OCI-LY3 (cell line): ENCODE measurements at regions not wholly inside any gene's neighbourhood (a gene's known extent, or its start where the extent isn't known, plus 50 kb on each side); places are given as distances from the start of the nearest gene placed in this dataset.

Experiments used
- EZH2phosphoT487 ChIP-seq: fragments of 200-600 bp; shearing (Covaris generic); IDR thresholded peaks from 2 replicates; pipeline ENCODE4 v1.6.1; 2018; ENCODE audit warnings: antibody characterized with exemption, mixed run types, low read depth
- TF ChIP-seq, protein P1 (sequence below): fragments of 200-600, 300-600 bp; sonication (generic); IDR thresholded peaks from 2 replicates; pipeline ENCODE4 v1.5.1; 2014; ENCODE audit warnings: antibody characterized with exemption, low read length, low read depth

DNA sequence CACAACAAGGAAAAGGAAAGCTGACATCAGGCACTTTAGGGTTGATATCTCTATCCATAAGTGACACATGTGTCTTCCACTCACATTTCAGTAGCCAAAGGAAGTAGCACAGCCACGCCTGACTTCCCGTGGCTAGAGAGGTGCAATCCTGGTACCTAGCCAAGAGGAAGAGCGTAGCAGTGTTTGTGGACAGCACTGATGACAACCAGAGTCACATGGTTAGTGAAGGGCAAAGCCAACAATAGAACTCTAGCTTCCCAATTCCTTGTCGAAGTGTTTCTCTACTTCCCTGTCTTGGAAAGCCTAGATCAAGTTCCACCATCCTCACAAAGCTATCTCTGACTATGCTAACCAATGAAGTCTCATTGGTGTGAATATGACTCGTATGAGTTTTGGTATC lies 189.2 kb downstream of the RSL24D1 start:
- TF ChIP-seq, protein P1, sequence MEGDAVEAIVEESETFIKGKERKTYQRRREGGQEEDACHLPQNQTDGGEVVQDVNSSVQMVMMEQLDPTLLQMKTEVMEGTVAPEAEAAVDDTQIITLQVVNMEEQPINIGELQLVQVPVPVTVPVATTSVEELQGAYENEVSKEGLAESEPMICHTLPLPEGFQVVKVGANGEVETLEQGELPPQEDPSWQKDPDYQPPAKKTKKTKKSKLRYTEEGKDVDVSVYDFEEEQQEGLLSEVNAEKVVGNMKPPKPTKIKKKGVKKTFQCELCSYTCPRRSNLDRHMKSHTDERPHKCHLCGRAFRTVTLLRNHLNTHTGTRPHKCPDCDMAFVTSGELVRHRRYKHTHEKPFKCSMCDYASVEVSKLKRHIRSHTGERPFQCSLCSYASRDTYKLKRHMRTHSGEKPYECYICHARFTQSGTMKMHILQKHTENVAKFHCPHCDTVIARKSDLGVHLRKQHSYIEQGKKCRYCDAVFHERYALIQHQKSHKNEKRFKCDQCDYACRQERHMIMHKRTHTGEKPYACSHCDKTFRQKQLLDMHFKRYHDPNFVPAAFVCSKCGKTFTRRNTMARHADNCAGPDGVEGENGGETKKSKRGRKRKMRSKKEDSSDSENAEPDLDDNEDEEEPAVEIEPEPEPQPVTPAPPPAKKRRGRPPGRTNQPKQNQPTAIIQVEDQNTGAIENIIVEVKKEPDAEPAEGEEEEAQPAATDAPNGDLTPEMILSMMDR: no peak
- TF ChIP-seq EZH2phosphoT487: no peak
